Keratinocyte (primary cell): ENCODE measurements at regions not wholly inside any gene's neighbourhood (a gene's known extent, or its start where the extent isn't known, plus 50 kb on each side); places are given as distances from the start of the nearest gene placed in this dataset.

Experiments
- DNase-seq: peaks from one replicate; pipeline ENCODE4 v3.0.0-alpha.2; 2011; ENCODE audit warnings: low read depth, missing footprints, low spot score
- FAIRE-seq: peaks from 2 replicates; lab custom pipeline; 2011; peaks lifted over from hg19 to GRCh38; lab: Jason Lieb, UNC
- H2AFZ ChIP-seq: 2 replicates; pipeline ENCODE4 v1.6.0; 2012; ENCODE audit warnings: low read length, control low read depth, inconsistent platforms; ENCODE audit not compliant: control insufficient read depth
- H3K27ac ChIP-seq: 2 replicates; pipeline ENCODE4 v1.5.1; 2011; ENCODE audit warnings: low read length; ENCODE audit not compliant: control insufficient read depth, insufficient read depth
- H3K27me3 ChIP-seq: 3 replicates; pipeline ENCODE4 v1.6.0; 2011; ENCODE audit warnings: low read length; ENCODE audit not compliant: control insufficient read depth, insufficient read depth; ENCODE audit errors: extremely low read depth
- H3K36me3 ChIP-seq, 2 experiments: 2 replicates in 1 of 2; 3 replicates in 1 of 2; pipeline ENCODE4 v1.5.1; 2011; ENCODE audit warnings: low read length in 2 of 2, mild to moderate bottlenecking in 1 of 2; ENCODE audit not compliant: control insufficient read depth in 2 of 2, insufficient read depth in 2 of 2; ENCODE audit errors: extremely low read depth in 1 of 2
- H3K4me1 ChIP-seq: 3 replicates; pipeline ENCODE4 v1.5.1; 2011; ENCODE audit warnings: low read length; ENCODE audit not compliant: control insufficient read depth, insufficient read depth; ENCODE audit errors: extremely low read depth
- H3K4me2 ChIP-seq: 3 replicates; pipeline ENCODE4 v1.6.0; 2011; ENCODE audit warnings: low read depth, low read length; ENCODE audit not compliant: control insufficient read depth, insufficient read depth; ENCODE audit errors: extremely low read depth
- H3K4me3 ChIP-seq, 3 experiments: fragments of 200-600 bp in 1 of 3; sonication (generic) in 1 of 3; 2 replicates in 2 of 3; 3 replicates in 1 of 3; pipeline ENCODE4 v1.5.1; 2011 to 2016; ENCODE audit warnings: low read length in 3 of 3, mild to moderate bottlenecking in 3 of 3, control low read depth in 2 of 3, inconsistent platforms in 1 of 3, low read depth in 1 of 3, mixed read lengths in 1 of 3, mixed run types in 1 of 3, moderate library complexity in 1 of 3; ENCODE audit not compliant: control insufficient read depth in 2 of 3, insufficient read depth in 2 of 3; ENCODE audit errors: extremely low read depth in 1 of 3
- H3K79me2 ChIP-seq: 2 replicates; pipeline ENCODE4 v1.6.0; 2012; ENCODE audit warnings: low read length; ENCODE audit not compliant: control insufficient read depth, insufficient read depth
- H3K9ac ChIP-seq: 3 replicates; pipeline ENCODE4 v1.6.0; 2011; ENCODE audit warnings: low read length; ENCODE audit not compliant: control insufficient read depth, insufficient read depth; ENCODE audit errors: extremely low read depth
- H3K9me1 ChIP-seq: 3 replicates; pipeline ENCODE4 v1.6.0; 2011; ENCODE audit warnings: low read length; ENCODE audit not compliant: control insufficient read depth, insufficient read depth; ENCODE audit errors: extremely low read depth
- H3K9me3 ChIP-seq: 2 replicates; pipeline ENCODE4 v1.5.1; 2012; ENCODE audit warnings: low read depth, low read length; ENCODE audit not compliant: control insufficient read depth
- H4K20me1 ChIP-seq: 3 replicates; pipeline ENCODE4 v1.6.0; 2011; ENCODE audit warnings: low read length; ENCODE audit not compliant: control insufficient read depth, insufficient read depth; ENCODE audit errors: extremely low read depth
- CTCF ChIP-seq, 3 experiments: IDR thresholded peaks in 1 of 3; conservative IDR thresholded peaks in 1 of 3; optimal IDR thresholded peaks in 1 of 3; 2 replicates in 2 of 3; 3 replicates in 1 of 3; pipeline versions ENCODE3 to v1.5.1; 2011; ENCODE audit warnings: low read length in 3 of 3, mild to moderate bottlenecking in 3 of 3, moderate library complexity in 2 of 3, control low read depth in 1 of 3, inconsistent platforms in 1 of 3; ENCODE audit not compliant: insufficient read depth in 2 of 3; ENCODE audit errors: extremely low read depth in 1 of 3
- EZH2 ChIP-seq: IDR thresholded peaks from one replicate; pipeline ENCODE4 v1.6.1; 2012; ENCODE audit warnings: inconsistent platforms, mild to moderate bottlenecking, low read length, moderate library complexity
- dilution Hi-C: fragments of 300-500 bp; cut with MboI; formaldehyde crosslinking; loops from one replicate; pipeline ENCODE4 v1.7.0; 2020; ENCODE audit warnings: low sequenced_read_pairs; ENCODE audit not compliant: extremely low pct_ligation_motif_present

GRCh38 chr3:27613846-27614500 is 108.2 kb downstream of the EOMES start:
- H3K36me3 ChIP-seq = no peaks in the 10 kb centered on the region
- H3K4me1 ChIP-seq = no peaks in the 10 kb centered on the region
- no peak overlapping the region for H3K4me2 ChIP-seq
- H3K27ac ChIP-seq = no peak overlapping the region
- H3K9ac ChIP-seq = no peak overlapping the region
- dilution Hi-C loops = no loop called here
- no peak overlapping the region for H2AFZ ChIP-seq
- H3K4me3 ChIP-seq = no peak overlapping the region
- no peaks in the 10 kb centered on the region for H3K79me2 ChIP-seq
- FAIRE-seq = no peak
- H4K20me1 ChIP-seq = no peaks in the 10 kb centered on the region
- no peak for DNase-seq
- no peaks in the 10 kb centered on the region for H3K27me3 ChIP-seq
- H3K9me1 ChIP-seq = no peaks in the 10 kb centered on the region
- no peak for TF ChIP-seq EZH2
- no peak for TF ChIP-seq CTCF (optimal IDR thresholded peaks at IDR 0.05 in 1 of 3, IDR thresholded peaks at IDR 0.05 in 1 of 3, conservative IDR thresholded peaks at IDR 0.05 in 1 of 3; ENCODE audit: extremely low read depth in 1 of 3, insufficient read depth in 2 of 3, low read length in 3 of 3)
- no peaks in the 10 kb centered on the region for H3K9me3 ChIP-seq

- Histone ChIP-seq H3K4me2 (no peak overlapping the region), H3K79me2 (no peaks in the 10 kb centered on the region), H3K4me1 (peaks cover 14% of the 10 kb centered on the region), H3K9me1 (no peaks in the 10 kb centered on the region), H2AFZ (no peak overlapping the region), H3K36me3 (no peaks in the 10 kb centered on the region), H3K9me3 (no peaks in the 10 kb centered on the region), H3K4me3 (no peak overlapping the region), H4K20me1 (no peaks in the 10 kb centered on the region), H3K9ac (no peak overlapping the region), H3K27ac (no peak overlapping the region), H3K27me3 (no peaks in the 10 kb centered on the region)
- FAIRE-seq (no peak), DNase-seq (no peak)
- dilution Hi-C loops = no loop called here
- TF ChIP-seq CTCF (optimal IDR thresholded peaks at IDR 0.05 in 1 of 3, IDR thresholded peaks at IDR 0.05 in 1 of 3, conservative IDR thresholded peaks at IDR 0.05 in 1 of 3; ENCODE audit: extremely low read depth in 1 of 3, insufficient read depth in 2 of 3, low read length in 3 of 3) = no peak
These were observed 111.2 kb downstream of the EOMES start for GRCh38 chr3:27610800-27611525.
